Inferior parietal cortex (tissue), 1 donor: ENCODE measurements at regions not wholly inside any gene's neighbourhood (a gene's known extent, or its start where the extent isn't known, plus 50 kb on each side); places are given as distances from the start of the nearest gene placed in this dataset.
A peak's percentile ranks its signal among the peaks of the same experiment; 100 is the strongest.
"Not testable (repeated sequence)": the region's sequence is repeated elsewhere in the genome, so short reads cannot be mapped to it uniquely, and the experiment has no call there.

Source experiments
- DNase-seq: peaks from one replicate; pipeline ENCODE4 v3.0.0-alpha.2; 2016; ENCODE audit errors: extremely low spot score

DNA sequence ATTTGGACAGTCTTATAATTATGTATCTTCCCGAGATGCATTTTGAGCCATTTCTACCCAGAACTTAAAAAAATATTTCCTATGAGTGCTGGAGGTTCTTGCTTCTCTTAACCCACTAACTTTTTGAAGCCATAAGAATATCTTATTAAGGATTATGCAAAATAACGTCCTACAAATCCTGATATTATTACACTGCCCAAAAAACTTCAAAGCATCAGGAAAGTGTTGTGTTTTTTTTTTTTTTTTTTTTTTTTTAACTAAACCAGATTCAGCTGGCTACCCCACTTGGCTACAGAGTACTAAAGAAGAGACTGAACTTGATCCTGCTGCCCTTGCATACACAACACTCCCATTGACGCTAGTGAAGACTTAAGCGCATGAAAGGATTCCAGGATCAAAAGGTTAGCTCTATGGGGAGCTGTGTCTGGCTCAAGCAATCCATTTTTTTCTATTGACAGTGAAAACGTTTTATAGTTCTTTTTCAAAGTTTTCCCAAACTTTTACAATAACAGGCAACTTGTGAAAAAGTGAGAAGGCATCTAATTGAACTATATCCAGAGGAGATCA is 141.4 kb downstream of the KCNRG start:
- DNase-seq, result no peak

- DNase-seq, result no peak
Measured at GRCh38 chr13:50158385-50159165, 143.3 kb downstream of the KCNRG start.

DNA sequence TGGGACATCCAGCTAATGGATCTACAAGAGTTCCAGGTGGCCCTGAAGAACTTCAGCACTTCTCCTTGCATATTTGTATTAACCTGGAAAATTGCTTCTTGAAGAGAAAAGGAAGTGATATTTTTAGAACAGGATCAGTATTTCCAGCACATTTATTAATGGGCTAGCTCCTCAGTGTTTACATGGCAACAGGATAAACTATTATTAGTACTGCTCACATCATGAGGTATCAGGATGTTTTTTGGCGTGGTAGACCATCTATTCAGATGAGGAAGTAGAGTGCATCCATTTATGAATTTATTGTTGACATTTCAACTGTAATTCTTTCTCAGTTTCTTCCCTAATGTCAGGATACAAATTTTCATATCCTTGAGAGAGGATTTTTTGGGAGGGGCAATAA is 144.4 kb downstream of the KCNRG start:
- DNase-seq, result no peak

- no peak for DNase-seq
Measured at GRCh38 chr13:50161052-50161451, 145.8 kb downstream of the KCNRG start.

GRCh38 chr13:50162001-50162400 is 146.8 kb downstream of the KCNRG start:
- DNase-seq, result no peak

GRCh38 chr13:50162567-50162966 is 147.3 kb downstream of the KCNRG start:
- DNase-seq, result no peak

GRCh38 chr13:50167224-50167947 is 152.1 kb downstream of the KCNRG start:
- DNase-seq, result no peak

GRCh38 chr13:50167967-50168366 is 152.7 kb downstream of the KCNRG start:
- DNase-seq, result no peak

DNA sequence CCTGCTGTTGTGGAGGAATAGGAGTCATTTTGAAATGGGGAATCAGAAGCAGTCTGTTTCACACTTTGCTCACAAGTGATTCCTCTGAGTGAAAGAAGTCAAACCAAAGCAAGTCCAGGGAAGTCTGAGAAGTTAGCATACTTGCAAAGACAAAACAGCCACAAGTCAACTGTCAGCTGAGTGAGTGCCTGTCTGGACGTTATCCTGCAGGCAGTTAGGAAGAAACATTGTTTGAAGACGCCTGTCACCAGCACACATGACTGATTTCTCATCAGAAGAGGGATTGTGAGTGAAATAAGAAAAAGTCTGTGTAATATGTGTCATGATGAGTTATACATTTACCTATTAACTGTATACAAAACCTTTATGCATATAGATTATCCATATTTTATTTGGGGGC is 153.5 kb downstream of the KCNRG start:
- no peak for DNase-seq

- DNase-seq, result peak; percentile 15
Measured at GRCh38 chr13:50170447-50171037, 155.3 kb downstream of the KCNRG start.

DNA sequence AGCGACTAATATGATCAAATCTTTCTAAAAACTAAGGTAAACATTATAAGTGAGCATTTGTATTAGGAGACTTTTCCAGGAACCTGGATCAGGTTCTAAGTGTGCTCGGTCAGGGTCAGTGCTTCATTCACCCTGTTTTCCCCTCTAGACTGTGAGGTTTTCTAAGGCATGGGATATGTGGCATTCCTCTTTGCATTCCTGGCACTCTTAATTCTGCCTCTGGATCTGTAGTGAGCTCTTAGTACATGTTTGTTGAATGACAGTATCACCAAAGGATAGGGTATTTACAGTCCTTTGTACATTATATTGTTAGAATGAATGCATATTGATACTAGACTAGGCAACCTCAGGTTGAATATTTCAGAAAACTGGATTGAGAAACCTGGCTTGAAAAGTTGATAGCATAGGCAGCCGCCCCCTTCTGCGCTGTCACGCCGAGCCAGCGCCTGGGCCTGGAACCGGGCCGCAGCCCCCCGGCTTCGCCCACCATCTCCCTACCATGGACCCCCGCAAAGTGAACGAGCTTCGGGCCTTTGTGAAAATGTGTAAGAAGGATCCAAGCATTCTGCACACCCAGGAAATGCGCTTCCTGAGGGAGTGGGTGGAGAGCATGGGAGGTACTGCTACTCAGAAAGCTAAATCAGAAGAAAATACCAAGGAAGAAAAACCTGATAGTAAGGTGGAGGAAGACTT is 156.5 kb downstream of the KCNRG start:
- no peak for DNase-seq

- DNase-seq, result not testable (repeated sequence)
Measured at GRCh38 chr13:50173045-50173444, 157.8 kb downstream of the KCNRG start.

DNA sequence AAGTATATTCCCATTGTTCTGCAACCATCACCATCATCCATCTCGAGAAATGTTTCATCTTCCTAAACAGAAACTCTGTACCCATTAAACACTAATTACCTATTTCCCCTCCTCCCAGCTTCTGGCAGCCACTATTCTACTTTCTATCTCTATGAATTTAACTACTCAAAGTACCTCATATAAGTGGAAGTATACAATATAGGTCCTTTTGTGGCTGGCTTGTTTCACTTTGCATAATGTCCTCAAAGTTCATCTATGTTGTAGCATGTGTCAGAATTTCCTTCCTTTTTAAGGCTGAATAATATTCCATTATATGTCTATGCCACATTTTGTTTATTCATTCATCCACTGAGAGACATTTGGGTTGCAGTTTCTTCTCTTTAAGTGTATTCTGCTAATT is 159.4 kb downstream of the KCNRG start:
- DNase-seq, result no peak

DNA sequence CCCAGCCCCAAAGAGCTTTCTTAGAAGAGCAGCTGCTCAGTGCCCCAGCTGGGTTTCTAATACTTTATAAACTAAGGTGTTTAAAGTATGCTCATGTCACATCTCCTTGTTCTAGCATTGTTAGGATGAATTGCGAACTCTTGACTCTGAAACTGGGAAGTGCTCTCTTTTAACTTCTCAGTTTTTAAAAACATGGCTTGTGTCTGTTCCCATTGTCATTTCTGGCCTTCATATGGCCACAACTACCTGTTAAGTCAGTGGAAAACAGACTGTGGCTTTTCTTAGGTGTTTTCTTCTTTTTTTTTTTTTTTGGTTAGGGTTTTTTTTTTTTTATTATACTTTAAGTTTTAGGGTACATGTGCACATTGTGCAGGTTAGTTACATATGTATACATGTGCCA is 164.7 kb downstream of the KCNRG start:
- no peak for DNase-seq

DNA sequence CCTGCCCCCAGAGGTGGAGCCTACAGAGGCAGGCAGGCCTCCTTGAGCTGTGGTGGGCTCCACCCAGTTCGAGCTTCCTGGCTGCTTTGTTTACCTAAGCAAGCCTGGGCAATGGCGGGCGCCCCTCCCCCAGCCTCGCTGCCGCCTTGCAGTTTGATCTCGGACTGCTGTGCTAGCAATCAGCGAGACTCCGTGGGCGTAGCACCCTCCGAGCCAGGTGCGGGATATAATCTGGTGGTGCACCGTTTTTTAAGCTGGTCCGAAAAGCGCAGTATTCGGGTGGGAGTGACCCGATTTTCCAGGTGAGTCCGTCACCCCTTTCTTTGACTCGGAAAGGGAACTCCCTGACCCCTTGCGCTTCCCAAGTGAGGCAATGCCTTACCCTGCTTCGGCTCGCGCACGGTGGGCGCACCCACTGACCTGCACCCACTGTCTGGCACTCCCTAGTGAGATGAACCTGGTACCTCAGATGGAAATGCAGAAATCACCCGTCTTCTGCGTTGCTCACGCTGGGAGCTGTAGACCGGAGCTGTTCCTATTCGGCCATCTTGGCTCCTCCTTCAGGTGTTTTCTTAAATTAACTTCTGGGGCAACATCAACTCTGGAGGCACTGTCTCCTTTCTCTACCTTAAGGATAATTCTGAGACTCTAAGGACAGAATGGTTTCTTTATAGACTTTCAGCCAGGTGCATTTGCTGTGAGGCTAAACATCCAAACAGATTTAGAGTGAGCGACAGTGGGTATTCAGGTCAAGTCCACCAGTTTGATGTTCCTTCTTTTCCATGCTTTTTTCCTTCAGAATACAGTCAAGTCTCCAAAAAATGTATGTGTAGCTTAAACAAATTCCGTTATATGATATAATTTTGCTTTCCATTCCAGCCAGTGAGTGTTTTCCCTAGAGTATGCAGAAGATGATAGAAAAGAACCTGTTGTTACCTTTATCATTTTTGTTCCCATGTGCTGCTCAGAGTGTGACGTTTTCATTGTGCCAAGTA is 170.8 kb downstream of the KCNRG start:
- DNase-seq, result not testable (repeated sequence)

DNA sequence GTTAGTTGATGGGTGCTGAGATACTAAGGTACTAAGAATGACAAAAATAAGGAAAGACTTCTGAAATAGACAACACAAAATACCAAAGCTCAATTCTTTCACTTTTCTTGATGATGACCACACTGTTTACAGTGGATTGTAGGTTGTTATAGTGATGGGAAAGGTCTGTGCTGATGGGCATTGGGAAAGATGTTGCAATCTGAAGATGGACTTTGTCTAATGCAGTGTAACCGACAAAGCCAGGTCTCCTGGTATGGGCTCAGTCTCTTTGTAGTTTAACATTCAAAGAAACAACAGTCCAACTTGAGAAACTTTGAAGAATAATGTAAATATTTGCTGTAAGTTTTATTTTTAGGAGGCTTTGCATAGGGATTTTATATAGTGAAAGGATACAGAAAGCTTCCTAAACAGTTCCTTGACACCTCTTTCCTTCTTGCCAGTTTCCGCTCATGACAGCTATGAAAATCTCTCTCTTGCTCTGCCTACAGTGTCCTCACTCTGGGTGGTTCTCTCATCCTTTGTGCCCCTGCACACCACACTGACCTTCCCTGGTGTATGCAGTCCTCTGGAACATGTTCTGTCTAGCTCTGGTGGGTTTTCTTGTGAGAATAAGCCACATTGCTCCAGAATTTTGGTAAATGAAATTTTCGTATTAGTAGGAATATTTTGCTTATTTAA is 172.2 kb downstream of the KCNRG start:
- no peak for DNase-seq

GRCh38 chr13:50188696-50189095 is 173.5 kb downstream of the KCNRG start:
- DNase-seq, result no peak

- no peak for DNase-seq
Measured at GRCh38 chr13:50189450-50189849, 174.2 kb downstream of the KCNRG start.

DNA sequence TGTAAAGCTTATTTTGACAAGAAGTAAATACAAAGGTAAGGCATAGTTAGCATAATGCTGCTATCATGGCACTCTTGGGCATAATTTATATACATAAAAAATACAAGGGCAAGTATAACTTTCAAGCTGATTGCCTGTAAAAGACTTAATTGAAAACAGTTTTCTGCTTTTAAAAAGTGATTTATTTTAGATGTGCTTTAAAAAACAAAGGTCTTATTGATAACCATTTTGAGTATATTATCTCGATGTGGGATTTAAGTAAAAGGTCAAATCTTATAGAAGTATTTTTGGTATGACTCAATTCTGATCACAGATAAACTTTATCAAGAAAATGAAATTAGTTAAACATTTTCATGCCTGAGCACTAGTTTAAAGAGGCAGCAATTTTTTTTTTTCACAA is 175.8 kb downstream of the KCNRG start:
- DNase-seq, result no peak

DNA sequence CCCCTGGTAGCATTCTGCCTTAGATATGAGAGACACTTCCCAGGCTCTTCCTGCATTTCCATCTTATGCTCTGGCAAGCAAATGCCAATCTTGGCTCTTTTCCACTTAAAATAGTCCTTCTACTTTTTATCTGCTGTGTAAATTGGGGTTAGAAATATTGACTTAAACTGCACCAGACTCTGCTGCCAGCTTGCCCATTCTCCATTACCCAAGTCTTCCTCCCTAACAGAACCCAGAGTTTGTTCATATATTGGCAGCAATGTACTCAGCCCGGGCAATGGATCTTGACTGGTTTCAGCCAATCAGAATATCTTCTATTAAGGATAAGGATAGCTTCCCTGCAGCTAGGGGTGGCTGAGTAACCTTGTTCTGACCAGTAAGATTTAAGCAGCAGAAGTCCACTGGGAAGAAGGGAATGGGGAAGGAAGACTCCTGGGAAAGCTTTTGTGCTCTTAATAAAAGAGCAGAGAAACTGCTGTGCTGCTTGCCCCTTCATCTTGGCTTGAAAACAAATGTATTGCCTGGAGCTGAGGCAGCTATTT is 177.1 kb downstream of the KCNRG start:
- no peak for DNase-seq
